ENCODE measurements at regions not wholly inside any gene's neighbourhood (a gene's known extent, or its start where the extent isn't known, plus 50 kb on each side); places are given as distances from the start of the nearest gene placed in this dataset.
A peak's percentile ranks its signal among the peaks of the same experiment; 100 is the strongest.

DNA sequence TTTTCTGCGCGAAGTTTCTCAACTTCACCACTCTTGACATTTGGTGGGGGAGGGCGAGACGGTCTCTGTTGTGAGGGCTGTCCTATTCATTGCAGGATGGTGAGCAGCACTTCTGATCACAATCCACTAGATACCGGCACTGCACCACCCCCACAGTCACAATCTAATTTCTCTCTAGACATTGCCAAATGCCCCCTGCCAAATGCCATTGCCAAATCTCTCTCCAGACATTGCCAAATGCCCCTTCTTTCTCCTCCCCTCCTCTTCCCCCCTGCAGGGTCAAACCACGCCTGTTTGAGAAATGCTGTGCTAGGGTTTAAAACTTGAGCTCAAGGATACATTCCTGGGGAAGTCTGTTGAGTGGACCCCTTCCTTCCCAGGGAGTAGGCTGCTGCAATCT lies 603.5 kb upstream of the CDH4 start:
- peak in 1 of 4 experiments; percentile 0 for DNase-seq

DNA sequence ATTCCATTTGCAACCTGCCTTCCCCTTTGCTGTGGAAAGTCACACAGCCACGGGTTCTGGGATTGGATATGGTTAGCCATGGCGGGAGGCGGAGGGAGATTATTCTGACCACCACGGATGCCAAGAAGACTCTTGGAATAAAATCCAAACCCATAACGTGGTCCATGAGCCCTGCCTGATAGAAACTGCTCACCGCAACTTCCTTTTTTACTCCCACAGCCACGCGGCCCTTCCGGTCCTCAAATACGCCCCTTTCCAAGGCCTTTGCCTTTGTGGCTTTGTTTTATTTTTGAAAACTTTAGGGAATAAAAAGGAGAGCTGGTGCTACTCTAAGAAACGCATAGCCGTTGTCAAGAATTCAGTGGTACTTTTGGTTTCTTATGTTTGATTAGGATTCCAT lies 602.5 kb upstream of the CDH4 start:
- DNase-seq = peak; percentile 4 to 30 (median 20)

DNA sequence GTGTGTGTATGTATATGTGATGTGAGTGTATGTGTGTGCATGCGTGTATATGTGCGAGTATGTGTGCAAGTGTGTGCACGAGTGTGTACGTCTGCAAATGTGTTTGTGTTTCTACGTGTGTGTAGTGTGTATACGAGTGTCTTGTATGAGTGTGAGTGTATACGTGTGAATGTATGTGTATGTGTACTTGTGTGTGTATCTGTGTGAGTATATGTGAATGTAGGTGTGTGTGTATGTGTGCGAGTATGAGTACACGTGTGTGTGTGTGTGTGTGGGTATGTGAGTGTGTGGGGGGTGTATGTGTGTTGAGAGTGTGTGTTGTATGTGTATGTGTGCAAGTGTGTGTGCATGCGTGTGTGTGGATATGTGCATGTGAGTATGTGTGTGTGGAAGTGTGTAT lies 602.0 kb upstream of the CDH4 start:
- no peak for DNase-seq

DNA sequence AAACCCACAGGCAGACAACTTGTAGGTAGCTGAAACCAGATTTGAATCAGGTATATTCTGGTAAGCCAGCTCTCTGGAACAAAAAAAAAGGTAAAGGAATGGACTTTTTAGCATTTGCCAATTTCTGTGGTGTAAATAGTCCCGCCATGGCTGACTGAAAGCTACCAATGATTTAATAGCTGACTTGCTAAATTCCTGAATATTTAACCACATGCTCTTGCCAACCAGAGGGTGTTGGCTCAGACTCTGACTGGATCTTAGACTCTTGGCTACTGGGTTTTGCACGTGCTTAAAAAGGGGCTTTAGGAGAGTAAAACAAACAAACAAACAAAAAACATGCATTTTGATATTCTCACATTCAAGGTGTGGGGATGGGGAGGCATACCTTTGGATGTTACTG lies 600.0 kb upstream of the CDH4 start:
- DNase-seq = no peak

DNA sequence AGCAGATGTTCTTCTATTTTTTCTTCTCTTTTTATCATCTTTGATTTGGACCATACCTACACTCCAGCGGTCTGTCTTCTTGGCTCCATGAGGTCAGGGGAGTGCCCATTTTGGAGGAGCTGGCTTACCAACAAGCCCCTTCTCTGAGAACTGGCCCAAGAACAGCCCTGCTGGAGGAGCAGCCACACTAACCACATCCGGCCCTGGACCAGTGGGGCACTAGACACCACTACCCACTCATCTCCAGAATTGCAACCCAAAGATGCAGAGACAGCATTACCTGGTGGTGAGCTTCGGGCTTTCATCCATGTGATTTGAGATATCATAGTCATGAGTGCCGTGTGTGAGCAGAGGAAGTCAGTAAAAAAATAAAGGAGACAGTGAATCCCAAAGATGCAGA lies 599.4 kb upstream of the CDH4 start:
- DNase-seq = no peak

DNA sequence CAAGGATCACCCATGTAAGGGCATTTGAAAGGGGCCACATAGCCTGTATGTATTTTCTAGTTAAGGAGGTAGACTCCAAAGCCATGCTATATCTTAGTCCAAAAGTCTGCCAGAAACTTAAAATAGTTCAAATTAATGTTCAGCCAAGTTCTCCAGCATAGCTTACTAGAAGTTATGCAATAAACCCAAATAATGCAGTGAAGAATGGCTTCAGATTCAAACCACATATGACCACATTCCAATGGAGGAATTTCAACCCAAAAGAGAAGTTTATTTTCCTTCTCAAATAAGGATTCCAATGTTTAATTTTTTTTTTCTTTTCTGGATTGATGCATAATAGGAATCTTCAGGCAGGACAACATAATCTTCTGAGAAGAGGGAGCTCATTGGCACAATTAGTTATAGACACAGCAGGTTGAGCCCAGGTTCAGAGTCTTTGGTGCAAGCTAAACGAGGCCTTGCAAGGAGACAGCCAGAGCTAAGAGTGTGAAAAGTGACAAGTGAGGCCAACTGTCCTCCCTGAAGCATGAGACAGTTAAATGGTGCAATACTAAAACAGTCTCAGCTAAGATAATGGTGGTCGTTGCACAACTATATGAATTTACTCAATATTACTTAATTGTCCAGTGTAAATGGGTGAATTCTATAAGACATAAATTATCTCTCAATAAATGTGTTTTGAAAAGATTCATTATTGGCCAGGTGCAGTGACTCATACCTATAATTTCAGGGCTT lies 598.8 kb upstream of the CDH4 start:
- no peak for DNase-seq

DNA sequence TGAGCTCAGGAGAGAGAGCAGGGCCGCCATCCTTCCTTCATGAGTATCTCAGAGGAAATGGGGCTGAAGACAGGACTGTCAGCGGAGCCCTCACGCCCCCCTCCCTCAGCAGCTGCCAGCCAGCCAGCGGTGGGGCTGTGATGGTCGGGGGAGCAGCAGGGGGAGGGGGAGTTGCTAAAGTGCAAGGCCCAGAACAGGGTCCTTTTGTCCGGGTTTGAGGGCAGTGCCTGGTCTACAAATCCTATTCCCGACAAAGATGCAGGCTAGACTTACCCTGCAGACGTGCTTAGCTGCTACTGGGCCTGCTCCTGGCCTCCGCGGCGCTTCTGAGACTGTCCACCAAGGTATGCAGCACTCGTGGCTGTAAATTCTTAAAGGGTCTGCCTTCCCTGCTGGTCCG lies 593.4 kb upstream of the CDH4 start:
- no peak for DNase-seq

DNA sequence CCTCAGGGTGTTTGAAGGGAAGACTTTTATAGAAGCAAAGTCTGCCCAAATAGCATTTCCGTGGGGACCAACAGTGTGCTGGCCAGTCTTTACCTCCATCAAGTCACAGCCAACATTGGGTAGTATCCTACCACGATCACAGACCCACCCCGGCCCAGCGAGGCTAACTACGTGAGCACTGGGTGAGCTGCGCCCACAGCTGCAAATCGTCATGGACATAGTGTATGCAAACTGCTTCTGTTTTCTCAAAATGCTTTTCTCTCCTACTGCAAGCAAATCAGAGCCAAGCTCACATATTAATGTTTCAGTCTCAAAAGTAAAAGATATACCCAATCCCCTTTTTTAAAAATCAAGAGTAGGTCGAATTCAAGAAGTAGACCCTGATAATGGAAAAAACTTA lies 592.8 kb upstream of the CDH4 start:
- no peak for DNase-seq

DNA sequence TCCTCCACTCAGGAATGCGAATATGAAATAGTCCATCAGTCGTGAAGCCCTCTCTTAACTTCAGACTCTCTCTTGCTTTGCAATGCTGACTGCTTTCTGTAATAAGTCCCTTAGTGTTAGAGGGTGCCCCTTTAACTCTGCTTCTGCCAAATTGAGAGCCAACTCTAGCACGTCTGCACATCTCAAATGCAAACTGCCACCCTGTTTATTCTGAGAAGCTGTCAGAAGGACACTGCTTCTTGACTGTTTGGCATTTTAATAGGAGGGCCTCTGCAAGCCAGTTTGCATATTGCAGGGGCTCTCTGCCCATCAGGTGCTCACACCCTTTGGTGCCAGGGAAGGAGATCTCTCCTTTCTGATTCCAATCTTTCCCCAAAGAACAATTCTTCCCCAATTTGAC lies 589.8 kb upstream of the CDH4 start:
- DNase-seq = no peak

DNA sequence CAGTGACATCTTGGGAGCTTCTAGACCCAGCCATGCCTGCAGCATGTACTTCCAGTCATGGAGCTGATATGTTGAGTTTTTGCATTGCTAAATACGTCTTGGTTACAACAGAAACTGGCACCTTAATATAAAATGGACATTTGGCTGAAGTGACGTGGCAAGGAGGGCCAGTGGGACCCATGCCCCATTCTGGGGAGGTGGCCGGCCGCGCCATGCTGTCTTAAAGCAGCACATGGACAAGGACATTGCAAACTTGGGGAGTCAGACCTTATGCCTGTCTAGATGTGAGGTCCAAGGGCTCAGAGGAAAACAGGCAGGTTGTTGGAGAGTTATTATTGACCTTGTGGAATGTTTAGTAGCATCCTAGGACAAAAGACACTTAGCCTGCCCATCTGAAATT lies 588.0 kb upstream of the CDH4 start:
- no peak for DNase-seq

DNA sequence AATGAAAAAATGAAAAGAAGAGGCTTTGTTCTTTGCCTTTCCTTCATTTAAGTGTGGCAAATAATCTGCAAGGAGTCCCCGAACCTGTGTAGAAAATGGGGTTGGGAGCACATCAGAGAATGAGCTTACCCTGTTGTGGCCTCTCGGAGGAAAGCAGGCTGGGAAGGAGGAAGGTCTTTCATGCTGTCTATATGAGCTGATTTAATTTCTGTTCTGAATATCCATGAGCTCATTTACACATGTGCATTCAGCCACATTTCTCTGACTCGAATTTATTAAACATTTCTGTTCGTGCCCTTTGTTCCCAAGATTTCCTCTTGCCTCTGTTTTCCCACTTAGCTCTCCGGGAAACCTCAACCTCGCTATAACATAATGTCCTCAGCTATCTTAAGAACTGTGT lies 584.4 kb upstream of the CDH4 start:
- no peak for DNase-seq

DNA sequence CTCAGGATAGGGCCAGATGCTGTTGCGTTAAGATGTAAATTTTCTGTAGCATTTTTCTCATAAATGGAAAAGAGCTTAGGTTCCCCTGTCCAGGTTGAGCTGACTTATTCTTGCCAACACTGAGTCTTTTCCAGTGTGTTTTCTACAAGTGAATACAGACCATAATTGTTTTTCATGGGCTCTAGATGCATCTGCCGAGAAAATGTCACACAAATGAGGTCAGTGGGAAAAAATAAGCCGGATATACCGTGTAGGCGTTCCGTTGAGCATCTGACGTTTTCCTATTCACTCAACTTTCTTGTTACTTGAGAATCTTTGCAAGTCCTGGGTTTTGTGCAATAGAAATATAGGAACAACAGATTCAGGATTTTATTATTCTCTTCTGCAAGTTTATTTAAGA lies 582.9 kb upstream of the CDH4 start:
- DNase-seq = no peak

DNA sequence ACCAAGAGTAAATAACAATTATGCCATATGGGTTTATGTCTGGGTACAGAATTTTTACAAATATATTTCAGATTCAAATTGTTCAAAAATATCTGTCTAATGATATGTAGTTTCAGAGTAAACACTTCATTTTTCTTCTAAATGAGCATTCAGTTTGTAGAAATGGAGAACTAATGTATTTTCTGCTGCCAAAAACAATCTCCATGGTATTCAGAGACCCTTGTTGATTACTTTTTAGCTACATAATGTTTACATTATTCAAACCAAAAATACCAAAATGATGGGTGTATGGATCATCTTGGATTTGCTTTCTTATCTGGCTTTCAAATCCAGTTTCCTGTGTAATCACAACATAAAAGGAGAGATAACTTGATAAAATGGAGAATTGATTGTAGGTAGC lies 576.0 kb upstream of the CDH4 start:
- no peak for DNase-seq

DNA sequence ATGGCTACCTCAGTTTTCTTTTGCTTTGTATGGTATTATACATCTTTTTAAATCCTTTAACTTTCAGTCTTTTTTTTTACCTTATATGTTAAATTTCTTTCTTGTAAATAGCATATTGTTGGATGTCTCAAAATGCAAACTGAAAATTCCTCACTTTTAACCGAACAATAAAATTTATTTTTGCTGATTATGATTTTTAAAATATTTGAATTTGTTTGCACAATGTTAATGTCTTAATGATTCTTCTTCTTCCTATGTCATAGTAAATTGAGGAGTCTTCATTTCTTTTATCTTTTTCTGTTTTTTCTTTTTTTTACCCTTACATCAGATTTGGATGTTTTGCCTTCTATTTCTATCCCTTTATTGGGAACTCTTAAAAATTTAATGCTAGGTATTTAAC lies 574.2 kb upstream of the CDH4 start:
- no peak for DNase-seq

DNA sequence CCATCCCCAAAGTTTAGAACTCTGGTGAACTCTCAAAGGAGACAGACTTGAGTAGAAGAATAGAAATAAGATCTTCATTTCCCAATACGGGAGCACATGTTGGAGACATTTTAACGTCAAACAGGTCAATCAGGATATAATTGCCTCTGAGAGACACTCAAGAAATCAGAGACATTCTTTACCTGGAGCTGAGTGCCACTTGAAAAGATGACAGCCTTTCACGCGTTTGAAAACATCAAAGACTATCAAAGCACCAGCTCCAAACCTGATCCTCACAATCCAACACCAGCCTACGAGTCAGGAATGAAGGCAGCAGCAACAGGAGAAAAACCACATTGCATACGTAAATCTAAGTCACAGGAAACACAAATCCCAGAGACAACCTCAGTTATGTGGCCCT lies 571.5 kb upstream of the CDH4 start:
- DNase-seq = no peak

DNA sequence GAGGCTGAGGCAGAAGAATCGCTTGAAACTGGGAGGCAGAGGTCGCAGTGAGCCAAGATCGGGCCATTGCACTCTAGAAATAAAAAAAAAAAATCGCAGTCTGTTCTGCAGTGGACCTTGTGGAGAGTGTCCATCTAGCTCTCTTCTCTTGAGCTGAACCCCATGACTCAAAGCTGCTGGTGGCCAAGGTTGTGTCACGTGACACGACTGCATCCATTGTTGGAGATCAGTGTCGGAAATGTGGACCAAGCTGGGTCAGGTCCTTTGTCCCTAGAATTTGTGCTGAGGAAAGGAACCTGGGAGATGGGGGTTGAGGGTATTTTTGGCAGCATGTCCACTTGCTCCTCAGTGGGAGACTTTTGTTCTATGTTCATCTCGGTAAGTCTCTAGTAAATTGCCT lies 564.8 kb upstream of the CDH4 start:
- no peak for DNase-seq

DNA sequence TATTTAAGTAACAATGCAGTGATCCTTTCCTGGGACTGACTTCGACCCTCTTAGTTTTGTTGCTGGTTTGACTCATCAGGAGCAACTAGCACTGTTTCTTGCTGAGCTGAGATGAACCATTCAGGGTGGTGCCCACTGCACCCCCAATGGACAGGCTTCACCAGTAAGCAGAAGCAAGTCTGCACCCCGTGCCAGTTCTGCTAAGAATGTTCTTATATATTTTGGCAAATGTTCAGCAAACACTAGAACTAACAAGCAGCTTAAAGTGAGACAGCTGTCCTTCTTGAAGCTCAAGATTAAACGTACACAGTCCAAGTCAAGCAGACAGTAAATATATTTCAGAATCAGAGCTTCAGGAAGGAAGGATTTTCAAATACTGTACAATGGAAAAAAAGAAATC lies 561.3 kb upstream of the CDH4 start:
- DNase-seq = no peak

DNA sequence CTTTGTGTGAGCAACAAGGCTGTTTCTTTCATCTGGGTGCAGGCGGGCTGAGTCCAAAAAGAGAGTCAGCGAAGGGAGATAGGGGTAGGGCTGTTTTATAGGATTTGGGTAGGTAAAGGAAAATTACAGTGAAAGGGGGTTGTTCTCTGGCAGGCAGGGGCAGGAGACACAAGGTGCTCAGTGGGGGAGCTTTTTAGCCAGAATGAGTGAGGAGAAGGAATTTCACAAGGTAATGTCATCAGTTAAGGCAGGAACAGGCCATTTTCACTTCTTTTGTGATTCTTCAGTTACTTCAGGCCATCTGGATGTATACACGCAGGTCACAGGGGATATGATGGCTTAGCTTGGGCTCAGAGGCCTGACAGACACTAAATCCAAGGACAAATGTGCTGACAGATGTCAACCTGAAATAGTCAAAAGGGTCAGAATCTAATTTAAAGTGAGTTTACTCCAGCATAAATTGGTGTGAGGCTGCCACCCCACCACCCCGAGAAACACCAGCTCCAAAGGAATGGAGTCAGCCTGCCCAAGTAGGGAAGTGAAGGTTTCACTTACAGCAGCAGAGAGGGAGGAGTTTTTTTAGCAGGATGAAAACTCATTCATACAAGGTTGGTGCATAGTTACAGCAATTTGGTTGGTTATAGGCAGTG lies 560.0 kb upstream of the CDH4 start:
- peak in 2 of 4 experiments; percentile 1 for DNase-seq

DNA sequence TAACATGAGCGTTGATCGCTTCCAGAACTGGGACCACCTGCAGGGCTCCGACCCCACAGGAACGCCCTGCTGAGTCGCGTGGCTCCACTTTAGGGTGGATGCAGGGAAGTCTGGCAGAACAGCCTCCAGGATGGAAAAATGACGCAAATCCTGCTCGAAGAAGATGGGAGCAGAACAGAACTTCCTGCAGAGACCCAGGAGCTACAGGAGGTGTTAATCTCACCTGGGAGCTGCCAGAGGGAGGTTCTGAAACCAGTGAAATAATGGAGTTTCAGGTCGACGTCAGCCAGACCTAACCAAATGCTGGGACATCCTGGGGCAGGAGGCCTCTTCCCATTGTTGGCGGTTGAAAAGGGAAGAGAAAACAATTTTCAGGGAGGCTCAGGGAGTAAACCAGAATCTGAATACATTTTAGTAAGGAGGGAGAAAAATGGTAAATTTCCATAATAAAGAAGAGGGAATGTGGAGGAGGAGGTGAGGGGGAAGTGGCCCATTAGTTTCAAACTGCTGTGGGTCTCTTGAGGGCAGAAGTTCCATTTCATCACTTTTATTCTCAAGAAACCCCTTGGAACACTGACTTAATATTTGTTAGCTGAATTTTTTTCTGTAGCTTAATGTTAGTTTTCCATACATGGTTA lies 558.4 kb upstream of the CDH4 start:
- no peak for DNase-seq

DNA sequence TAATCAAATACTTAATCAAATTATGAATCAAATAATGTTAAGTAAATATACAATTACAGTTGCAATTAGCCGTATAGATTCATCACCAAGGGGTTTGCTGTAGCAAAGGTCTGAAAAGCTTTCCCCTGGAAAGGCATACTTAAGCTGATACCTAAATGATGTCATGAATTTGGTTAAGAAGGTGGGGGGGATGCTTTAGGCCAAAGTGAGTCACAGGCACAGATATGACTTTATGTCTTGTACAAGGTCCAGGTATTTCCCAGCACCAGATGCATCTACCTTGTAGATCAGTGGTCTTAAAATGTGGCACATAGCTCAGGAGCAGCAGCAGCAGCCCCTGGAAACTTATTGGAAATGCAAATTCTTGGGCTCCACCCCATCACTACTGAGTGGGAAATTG lies 557.3 kb upstream of the CDH4 start:
- DNase-seq = no peak

DNA sequence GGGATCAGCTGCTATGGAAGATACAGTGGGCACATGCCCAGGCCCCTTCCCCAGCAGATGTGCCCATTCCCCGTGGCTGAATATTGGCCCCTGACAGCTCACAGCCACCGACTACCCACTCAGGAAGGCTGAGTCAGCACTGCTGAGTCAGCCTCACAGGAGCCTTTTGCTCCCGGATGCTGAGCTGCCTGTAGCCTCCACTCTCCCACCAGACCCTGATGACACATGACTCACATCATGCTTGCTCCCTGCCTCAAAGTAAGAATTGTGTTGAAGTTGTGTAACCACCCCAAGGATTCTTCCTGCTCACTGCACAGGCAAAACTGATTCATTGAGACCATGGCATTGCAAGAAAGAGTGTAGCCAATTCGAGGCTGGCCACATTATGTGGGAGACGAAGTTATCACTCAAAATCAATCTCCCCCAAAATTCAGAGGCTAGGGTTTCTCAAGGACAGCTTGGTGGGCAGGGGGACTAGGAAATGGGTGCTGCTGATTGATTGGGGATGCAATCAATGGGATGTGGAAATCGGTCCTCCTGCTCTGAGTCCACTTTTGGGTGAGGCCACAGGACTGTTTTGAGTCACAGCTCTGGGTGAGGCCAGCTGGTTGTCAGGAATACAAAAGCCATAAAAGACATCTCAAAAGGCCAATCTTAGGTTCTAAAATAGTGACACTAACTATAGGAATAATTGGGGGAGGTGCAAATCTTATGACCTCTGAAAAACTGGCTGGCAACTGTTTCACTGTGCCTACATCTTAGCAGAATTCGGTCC lies 556.6 kb upstream of the CDH4 start:
- peak; percentile 45 to 70 (median 56) for DNase-seq

DNA sequence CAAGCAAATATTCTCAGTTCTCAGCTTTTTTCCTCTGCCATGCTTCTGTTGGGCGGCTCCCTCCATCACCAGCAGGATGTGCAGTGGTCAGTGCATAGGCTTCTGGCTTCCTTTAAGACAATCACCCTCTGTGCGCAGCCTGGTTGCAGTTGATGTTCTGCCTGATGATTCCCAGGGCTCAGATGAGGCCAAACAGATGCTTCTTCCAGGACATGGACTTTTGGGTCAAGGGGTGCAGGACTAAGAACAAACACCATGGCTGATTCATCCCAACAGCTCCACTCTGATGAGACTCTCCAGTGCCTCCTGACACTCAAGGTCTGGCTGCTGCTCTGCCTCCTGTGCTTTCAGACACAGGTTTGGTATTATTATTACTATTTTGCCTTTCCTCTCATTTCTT lies 554.8 kb upstream of the CDH4 start:
- DNase-seq = no peak

DNA sequence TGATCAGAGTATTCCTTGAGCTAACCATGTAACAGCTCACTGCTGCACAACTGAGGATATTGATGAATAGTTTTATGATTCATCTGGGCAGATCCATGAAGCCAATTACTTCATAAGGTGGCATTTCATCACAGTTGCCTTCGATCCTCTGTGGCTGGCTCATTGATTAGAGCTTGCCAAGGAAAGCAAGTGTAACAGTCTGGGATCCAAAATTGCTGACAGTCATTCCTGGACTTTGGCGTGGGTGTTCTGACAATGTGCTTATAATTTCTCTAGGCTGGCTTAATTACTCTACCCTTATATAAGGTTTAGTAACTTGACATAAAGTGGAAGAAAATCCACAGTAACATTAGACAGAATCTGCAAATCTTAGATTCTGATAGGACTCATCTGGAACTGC lies 551.3 kb upstream of the CDH4 start:
- DNase-seq = no peak

DNA sequence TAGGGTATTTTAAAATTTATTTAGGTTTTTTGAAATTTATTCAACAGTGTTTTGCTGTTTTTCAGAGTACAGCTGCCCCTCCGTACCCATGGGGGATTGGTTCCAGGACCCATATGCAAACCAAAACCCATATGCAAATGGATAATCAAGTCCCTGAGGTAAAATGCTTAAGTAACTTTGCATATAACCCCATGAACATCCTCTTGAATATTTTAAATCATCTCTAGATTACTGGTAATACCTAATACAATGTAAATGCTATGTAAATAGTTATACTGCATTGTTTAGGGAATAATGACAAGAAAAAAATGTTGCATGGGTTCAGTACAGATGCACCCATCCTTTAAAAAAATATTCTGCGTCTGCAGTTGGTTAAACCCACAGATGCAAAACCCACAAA lies 547.9 kb upstream of the CDH4 start:
- DNase-seq = no peak

Measured in suppressor macrophage (primary cell).